NT2/D1 (cell line): ENCODE measurements at regions not wholly inside any gene's neighbourhood (a gene's known extent, or its start where the extent isn't known, plus 50 kb on each side); places are given as distances from the start of the nearest gene placed in this dataset.

Source experiments
- DNase-seq: peaks from one replicate; pipeline ENCODE4 v3.0.0-alpha.2; 2011; ENCODE audit warnings: low read depth, low spot score
- H3K27me3 ChIP-seq: 2 replicates; pipeline ENCODE4 v1.6.0; 2011; ENCODE audit warnings: mild to moderate bottlenecking; ENCODE audit not compliant: insufficient read length, insufficient read depth
- H3K36me3 ChIP-seq: 2 replicates; pipeline ENCODE4 v1.6.1; 2011; ENCODE audit warnings: mild to moderate bottlenecking, low read length, mixed read lengths; ENCODE audit not compliant: insufficient read depth, insufficient read length
- H3K4me1 ChIP-seq: 2 replicates; pipeline ENCODE4 v1.5.1; 2011; ENCODE audit not compliant: insufficient read depth, insufficient read length
- H3K4me3 ChIP-seq: 2 replicates; pipeline ENCODE4 v1.5.1; 2011; ENCODE audit warnings: low read depth; ENCODE audit not compliant: insufficient read length
- H3K9ac ChIP-seq: 2 replicates; pipeline ENCODE4 v1.6.0; 2011; ENCODE audit warnings: low read depth; ENCODE audit not compliant: insufficient read length
- H3K9me3 ChIP-seq: 2 replicates; pipeline ENCODE4 v1.5.1; 2011; ENCODE audit warnings: mild to moderate bottlenecking, low read length; ENCODE audit not compliant: insufficient read depth
- SUZ12 ChIP-seq: IDR thresholded peaks from 2 replicates; pipeline ENCODE4 v1.6.1; 2011; ENCODE audit not compliant: insufficient read length, insufficient read depth; ENCODE audit errors: extremely low read depth
- YY1 ChIP-seq: IDR thresholded peaks from 2 replicates; pipeline ENCODE4 v1.6.1; 2011; ENCODE audit not compliant: insufficient read length, insufficient read depth
- ZNF274 ChIP-seq: IDR thresholded peaks from 2 replicates; pipeline ENCODE4 v1.6.1; 2011; ENCODE audit warnings: mild to moderate bottlenecking, low read depth, low read length

GRCh38 chr1:193807208-193807607 is 620.8 kb upstream of the B3GALT2 start:
- H3K4me3 ChIP-seq: no peak overlapping the region
- no peaks in the 10 kb centered on the region for H3K9me3 ChIP-seq
- no peaks in the 10 kb centered on the region for H3K27me3 ChIP-seq
- TF ChIP-seq SUZ12: no peak
- TF ChIP-seq ZNF274: no peak
- no peak for TF ChIP-seq YY1
- no peaks in the 10 kb centered on the region for H3K36me3 ChIP-seq
- DNase-seq: no peak
- no peak overlapping the region for H3K9ac ChIP-seq
- H3K4me1 ChIP-seq: no peaks in the 10 kb centered on the region

- TF ChIP-seq ZNF274 (no peak), YY1 (no peak), SUZ12 (no peak)
- Histone ChIP-seq H3K4me3 (no peak overlapping the region), H3K9me3 (no peaks in the 10 kb centered on the region), H3K27me3 (no peaks in the 10 kb centered on the region), H3K4me1 (no peaks in the 10 kb centered on the region), H3K9ac (no peak overlapping the region), H3K36me3 (no peaks in the 10 kb centered on the region)
- DNase-seq: no peak
Observed at GRCh38 chr1:193806079-193807048, 620.0 kb upstream of the B3GALT2 start.

GRCh38 chr1:193799948-193800690 is 613.7 kb upstream of the B3GALT2 start:
- no peaks in the 10 kb centered on the region for H3K9me3 ChIP-seq
- no peak overlapping the region for H3K9ac ChIP-seq
- no peak overlapping the region for H3K4me3 ChIP-seq
- no peak for TF ChIP-seq ZNF274
- no peak for TF ChIP-seq SUZ12
- no peak for TF ChIP-seq YY1
- H3K36me3 ChIP-seq: no peaks in the 10 kb centered on the region
- DNase-seq: no peak
- no peaks in the 10 kb centered on the region for H3K4me1 ChIP-seq
- no peaks in the 10 kb centered on the region for H3K27me3 ChIP-seq

GRCh38 chr1:193799371-193799770 is 613.0 kb upstream of the B3GALT2 start:
- no peak for TF ChIP-seq ZNF274
- DNase-seq: no peak
- no peaks in the 10 kb centered on the region for H3K4me1 ChIP-seq
- H3K36me3 ChIP-seq: no peaks in the 10 kb centered on the region
- H3K9me3 ChIP-seq: no peaks in the 10 kb centered on the region
- no peak overlapping the region for H3K9ac ChIP-seq
- H3K4me3 ChIP-seq: no peak overlapping the region
- H3K27me3 ChIP-seq: no peaks in the 10 kb centered on the region

- H3K4me1 ChIP-seq: no peaks in the 10 kb centered on the region
- H3K9me3 ChIP-seq: no peaks in the 10 kb centered on the region
- H3K27me3 ChIP-seq: no peaks in the 10 kb centered on the region
- no peak overlapping the region for H3K4me3 ChIP-seq
- H3K9ac ChIP-seq: no peak overlapping the region
- TF ChIP-seq SUZ12 (no peak), YY1 (no peak)
- no peaks in the 10 kb centered on the region for H3K36me3 ChIP-seq
- DNase-seq: no peak
Observed at GRCh38 chr1:193794239-193794638, 607.8 kb upstream of the B3GALT2 start.

- Histone ChIP-seq H3K9ac (no peak overlapping the region), H3K36me3 (no peaks in the 10 kb centered on the region), H3K27me3 (no peaks in the 10 kb centered on the region), H3K4me1 (no peaks in the 10 kb centered on the region), H3K4me3 (no peak overlapping the region), H3K9me3 (no peaks in the 10 kb centered on the region)
- DNase-seq: no peak
- TF ChIP-seq ZNF274 (no peak), SUZ12 (no peak), YY1 (no peak)
Observed at GRCh38 chr1:193791746-193792145, 605.3 kb upstream of the B3GALT2 start.

- no peaks in the 10 kb centered on the region for H3K4me1 ChIP-seq
- no peaks in the 10 kb centered on the region for H3K9me3 ChIP-seq
- no peak for TF ChIP-seq SUZ12
- TF ChIP-seq YY1: no peak
- TF ChIP-seq ZNF274: no peak
- no peak for DNase-seq
- H3K4me3 ChIP-seq: no peak overlapping the region
- H3K27me3 ChIP-seq: no peaks in the 10 kb centered on the region
- no peak overlapping the region for H3K9ac ChIP-seq
- H3K36me3 ChIP-seq: no peaks in the 10 kb centered on the region
Observed at GRCh38 chr1:193787061-193787460, 600.6 kb upstream of the B3GALT2 start.
